ENCODE measurements at regions not wholly inside any gene's neighbourhood (a gene's known extent, or its start where the extent isn't known, plus 50 kb on each side); places are given as distances from the start of the nearest gene placed in this dataset.

DNA sequence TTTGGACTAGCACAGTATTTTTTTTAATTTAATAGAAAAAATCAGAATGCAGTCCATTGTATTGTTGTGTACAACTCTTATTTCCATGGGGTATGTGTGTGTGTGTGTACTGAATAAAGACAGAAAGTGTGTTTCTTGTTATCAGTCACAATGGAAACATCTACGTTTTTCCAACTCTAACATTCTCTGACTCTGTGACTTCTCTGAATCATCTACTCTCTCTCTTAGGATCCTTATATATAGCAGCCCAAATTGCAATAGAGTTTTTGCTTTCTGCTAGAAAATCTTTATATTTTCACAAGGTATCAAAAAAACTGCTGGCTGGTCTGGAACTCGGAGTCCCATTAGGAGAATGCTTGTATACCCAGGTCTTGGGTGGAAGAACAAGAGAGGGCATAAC, 138.9 kb upstream of the ARID2 start:
- no peak for FAIRE-seq

DNA sequence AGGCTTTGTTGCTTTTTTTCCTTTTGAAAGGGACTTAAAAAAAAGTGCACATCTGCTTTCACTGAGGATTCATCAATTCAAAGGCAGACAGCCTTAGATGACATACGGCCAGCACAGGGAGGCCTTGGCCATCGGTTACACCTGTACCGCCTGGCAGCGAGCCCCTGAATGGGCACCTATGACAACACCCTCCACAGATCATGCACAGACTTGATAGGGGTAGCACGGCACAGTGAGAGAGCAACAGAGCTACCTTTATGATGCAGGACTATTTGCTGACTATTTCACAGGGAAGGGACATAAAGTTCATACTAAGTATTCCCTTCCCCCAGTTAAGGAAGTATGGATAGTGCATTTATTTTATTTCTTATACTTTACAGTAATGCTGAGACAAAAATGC, 137.9 kb upstream of the ARID2 start:
- FAIRE-seq = no peak

DNA sequence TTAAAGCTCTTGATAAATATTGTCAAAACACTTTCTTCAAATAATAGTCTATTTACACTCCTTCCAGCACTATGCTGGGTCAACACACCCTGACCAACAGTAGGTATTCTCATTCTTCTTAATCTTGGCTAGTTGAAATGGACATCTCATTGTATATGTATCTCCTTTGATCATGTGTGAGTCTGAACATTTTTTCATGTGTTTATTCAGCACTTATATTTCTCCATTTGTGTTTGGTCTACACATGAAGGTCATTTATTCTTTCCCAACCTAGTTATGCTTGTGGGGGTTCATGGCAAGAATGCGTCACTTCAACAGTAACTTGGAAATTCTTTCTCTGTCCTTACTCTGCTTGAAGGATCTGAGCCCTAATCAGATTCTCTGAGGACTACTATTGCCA, 133.1 kb upstream of the ARID2 start:
- no peak for FAIRE-seq

DNA sequence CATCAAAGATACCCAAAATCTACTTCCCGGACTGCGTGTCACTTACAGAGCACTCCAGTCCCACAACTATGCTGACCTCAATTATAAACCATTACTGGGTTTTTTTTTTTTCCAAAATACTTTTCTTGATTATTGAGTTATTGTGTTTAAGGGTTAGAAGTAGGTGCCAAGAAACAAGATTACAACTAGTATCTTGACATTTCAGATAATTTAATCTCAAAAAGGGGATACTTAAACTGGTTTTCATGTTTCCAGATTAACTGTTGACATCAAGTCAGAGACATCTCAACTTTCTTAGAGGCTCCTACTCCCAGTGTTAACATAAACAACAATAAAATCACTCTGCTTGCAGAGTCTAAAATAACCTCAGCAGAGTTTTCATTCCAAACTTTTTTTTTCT, 131.2 kb upstream of the ARID2 start:
- no peak for FAIRE-seq

DNA sequence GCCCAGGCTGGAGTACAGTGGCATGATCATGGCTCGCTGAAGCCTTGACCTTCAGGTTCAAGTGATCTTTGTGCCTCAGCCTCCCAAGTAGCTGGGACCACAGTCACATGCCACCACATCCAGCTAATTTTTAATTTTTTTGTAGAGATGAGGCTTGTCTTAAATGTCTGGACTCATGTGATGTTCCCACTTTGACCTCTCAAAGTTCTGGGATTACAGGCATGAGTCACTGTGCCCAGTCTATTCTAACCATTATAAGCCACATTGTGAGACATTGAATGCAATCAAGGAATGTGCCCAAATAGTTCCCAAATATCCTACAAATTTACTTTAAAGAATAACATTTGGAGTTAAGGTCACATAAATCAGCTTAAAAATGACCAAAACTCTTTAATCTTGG, 130.7 kb upstream of the ARID2 start:
- FAIRE-seq = no peak

DNA sequence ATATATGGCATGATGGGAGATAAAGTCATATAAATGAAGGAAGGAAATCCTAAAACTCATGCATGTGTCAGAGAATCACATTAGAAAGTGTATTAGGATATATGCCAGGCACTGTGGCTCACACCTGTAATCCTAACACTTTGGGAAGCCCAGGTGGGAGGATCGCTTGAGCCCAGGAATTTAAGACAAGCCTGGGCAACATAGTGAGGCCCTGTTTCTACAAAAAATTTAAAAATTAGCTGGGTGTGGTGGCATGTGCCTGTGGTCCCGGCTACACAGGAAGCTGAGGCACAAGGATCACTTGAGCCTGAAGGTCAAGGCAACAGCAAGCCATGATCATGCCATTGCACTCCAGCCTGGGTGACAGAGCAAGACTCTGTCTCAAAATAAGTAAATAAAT, 130.3 kb upstream of the ARID2 start:
- no peak for FAIRE-seq

DNA sequence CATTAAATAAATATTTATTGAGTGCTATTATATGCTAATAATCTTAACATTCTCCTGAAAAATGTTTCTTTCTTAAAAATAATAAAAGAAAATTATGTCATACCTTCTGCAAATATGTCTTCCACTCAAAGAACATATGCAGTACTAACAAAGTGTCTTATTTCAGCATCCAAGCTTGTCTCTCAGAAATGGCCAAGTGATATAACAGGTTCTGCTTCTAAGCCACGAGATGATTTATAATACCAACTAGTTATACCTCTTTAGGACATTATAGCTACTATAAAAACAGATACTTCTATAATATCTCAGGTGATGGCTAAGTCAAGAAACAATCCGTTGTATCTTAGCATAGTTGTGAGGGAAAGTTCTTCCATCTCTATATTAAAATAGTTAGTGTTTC, 128.1 kb upstream of the ARID2 start:
- no peak for FAIRE-seq

DNA sequence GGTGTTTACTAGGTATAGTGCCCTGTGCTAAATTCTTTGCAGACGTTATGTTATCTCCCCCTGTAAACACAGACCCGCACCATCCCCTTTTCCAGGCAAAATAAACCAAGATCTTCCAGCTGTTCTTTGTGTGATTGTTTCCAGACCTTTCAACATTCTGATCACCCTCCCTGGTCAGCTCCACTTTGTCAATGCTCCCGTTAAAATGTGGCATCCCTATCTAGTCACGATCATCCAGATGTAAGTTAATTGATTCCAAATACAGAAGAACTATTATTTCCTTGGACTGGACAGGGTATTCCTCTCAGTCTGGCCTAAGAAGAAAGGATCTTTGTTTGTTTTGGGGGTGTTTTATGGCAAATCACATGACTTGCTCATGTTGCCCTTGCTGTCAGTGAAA, 127.6 kb upstream of the ARID2 start:
- FAIRE-seq = no peak

DNA sequence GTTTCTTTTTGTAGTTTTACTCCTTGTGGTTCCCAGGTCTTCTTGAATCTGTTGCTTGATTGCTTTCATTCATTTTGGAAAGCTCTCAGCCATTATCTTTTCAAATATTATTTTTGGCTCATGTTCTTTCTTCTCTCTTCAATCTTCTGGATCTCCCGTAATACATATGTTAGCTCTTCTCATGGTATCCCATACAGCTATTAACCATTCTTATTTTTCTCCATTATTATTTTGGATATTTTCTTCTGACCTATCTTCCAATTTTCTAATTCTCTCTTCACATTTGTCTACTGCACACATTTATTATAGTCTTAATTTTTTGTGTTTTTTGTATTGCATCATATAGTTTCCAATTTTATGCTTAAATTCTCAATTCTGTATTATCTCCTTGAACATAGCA, 123.9 kb upstream of the ARID2 start:
- FAIRE-seq = no peak

DNA sequence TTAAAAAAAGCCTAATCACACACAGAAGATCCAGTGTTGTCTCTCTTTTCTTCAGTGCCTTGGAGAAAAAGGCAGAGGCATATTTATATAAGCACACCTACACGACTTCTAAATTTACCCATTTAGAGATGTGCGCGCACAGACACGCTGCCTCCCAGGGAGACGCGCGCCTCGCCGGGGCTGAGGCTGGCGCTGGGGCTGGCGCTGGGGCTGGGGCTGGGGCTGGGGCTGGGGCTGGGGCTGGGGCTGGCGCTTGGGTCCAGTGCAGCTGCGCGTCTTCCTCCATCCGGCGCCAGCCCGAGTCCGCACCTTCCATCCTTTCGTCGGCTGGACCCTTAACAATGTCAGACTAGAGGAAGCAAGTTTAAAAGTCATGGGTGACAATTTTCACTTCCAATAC, 118.4 kb upstream of the ARID2 start:
- FAIRE-seq = no peak

DNA sequence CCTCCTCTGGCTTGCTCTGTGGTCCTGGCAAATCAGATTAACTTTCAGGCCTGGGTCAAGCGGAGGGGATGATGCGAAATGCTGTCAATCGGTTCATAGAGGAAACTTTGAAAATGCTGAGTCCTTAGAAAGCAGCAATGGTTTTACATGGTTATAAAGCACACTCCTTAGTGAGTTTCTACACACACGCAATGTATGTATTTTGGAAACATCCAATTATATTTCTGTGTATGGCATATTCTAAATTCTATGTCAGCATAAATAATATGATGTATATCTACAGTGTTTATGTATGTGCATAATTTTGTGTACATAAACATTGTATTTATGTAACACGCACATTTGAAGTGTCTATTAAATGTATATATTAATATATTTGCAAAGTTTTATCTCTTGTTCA, 118.0 kb upstream of the ARID2 start:
- FAIRE-seq = no peak

DNA sequence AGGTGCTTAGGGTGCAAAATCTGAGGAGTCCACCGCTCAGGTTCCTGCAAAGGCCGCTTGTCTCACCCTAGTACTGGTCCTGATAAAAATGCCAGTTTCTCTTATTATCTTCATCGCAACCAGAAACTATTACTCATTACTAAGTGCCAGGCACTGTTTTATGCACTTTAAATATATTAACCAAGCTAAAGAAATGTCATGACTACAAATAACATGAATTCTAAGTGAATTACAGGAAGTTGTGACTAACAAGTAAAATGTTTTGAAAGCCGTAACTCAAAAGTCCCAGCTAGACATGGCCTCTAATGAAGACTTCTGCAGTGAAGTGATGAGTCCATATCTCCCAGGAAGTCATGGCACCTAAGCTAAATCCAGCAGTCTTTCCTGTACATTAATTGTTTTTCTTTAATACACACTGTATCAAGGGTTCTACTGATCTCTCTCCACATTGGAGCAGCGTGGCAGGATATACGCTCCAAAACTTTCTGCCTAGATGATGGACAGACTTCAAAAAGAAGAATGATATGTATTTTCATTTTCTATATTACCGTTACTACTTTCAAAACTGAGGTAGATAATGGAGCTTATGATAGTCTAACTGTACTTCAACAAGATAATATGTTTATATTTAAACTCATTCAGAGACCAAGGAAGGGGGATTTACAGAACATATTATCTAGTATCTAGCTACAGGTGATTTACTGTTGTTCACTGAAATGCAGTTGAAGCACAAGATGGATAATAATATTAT, 117.3 kb upstream of the ARID2 start:
- FAIRE-seq = no peak

DNA sequence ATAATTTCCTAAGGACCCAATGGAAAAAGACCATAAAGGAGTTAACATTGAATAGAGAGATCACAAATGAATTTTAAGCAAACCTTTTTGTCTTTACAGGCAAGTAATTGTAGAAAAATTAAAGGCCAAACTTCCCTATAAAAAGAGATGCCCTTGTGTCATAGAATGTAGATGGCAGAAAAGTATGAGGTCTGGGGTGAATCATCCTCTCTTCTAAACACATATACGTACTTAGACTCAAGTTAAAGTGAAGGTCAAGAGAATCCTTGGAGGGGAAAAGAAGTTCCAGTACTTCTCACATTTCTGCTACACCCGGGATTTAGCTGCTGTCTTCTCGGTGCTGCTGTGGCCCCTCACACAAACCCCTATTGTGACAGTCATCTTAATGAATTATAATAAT, 116.2 kb upstream of the ARID2 start:
- no peak for FAIRE-seq

DNA sequence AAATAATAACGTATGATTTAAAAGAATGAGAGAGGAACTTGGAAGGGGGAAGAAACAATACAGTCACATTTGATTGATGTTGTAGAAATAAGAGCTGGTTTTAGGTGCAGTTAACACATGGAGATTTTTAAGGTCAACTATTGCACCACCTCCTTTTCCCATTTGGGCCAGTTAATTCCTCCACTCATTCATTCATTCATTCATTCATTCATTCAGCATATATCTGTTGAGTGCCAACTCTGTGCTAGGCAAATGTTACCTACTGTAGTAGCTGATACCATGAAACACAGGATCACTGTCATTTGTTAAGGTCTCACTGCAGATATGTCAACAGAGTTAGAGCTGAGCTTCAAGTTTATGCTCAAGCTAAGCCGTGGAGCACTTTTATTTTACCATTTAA, 115.7 kb upstream of the ARID2 start:
- FAIRE-seq = no peak

DNA sequence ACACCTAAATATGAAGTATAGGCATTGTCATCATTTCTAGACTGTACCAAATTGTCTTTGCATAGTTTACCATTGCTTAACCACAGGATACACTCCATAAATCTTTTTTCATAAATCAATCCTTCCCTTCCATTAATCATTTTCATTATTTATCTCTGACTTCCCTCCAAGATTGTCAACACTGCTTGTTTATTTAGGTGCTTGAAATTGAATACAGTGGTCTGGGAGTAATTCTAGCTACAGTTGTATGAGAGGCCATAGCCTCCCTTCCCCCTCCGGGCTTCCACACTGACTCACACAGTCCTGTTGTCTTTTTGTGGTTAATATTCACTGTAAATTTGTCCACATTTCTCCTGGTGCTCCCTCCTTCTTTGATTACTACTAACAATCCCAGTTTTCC, 114.2 kb upstream of the ARID2 start:
- FAIRE-seq = no peak

DNA sequence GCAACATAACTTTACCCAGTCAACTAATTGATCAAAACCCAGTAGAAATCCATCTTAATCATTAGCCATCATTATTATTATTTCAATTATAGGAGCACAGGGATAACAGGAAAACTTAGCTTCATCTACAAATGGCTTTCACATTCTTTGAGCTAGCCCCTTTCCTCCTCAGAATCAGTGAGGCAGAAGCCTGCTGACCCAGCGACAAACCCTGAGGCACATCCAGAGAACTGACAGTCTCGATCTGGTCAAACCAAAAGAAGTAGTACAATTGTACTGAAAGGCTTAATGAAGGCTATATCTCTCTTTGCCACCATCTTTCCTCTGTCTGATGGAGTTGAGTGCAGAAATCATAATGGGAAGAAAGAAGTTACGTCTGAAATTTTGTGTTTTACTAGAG, 109.8 kb upstream of the ARID2 start:
- FAIRE-seq = no peak

DNA sequence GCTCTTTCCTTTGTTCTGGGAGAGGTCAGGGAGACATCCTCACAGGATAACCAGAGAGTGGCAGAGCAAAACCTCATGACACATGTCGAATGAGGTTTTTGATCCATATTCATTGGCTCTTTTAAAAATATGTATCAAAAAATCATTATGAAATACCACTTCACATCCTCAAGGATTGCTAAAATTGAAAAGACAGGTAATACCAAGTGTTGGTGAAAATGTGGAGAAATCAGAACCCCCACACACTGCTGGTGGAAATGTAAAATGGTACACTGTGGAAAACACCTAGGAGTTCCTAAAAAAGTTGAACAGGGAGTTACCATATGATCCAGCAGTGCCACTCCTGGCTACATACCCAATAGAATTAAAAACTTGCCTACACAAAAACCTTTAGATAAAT, 107.8 kb upstream of the ARID2 start:
- FAIRE-seq = no peak

DNA sequence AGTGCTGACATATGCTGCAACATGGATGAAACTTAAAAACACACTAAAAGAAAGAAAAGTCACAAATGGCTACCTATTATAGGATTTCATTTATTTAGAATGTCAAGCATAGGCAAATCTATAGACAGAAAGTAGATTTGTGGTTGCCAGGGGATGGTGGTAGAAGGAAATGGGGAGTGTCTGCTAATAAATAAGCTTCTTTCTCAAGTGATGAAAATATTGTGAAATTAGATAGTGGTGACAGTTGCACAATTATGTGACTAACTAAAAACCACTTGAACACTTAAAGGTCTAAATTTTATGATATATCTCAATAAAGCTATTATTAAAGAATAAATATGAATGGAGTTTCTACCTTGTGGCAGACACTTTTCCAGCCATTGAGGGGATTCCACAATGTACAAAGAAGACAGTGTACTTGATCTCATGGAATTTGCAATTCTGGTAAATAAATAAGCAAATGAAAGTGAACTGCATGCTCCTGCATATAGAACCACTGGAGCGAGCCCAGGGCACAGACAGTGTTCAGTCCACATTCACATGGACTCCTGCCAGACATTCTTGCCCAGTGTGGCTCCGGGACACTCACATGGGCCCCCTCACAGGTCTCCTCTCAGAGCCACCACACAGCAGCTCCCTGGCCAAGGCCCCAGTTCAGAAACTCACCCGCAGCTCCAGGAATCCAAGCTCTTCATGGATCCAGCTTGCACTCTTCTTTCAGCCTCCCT, 107.1 kb upstream of the ARID2 start:
- no peak for FAIRE-seq

DNA sequence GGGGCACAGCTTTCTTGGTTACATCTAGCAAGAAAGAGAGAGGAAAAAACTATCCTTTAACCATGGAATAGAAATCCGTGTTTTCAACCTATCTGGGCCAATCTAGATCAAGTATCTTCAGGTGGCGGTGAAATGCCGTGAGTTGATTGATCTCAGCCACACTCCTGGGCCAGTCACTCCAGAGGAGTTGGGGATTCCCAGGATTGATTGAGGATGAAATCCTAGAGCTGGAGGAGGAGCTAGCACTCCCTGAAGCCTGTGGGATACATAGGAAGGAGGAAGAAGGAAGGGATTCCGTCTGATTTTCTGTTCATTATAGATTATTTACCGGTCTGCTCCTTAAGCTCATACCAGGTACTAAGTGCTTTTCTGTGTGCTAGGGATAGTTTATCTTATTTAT, 106.3 kb upstream of the ARID2 start:
- FAIRE-seq = no peak

DNA sequence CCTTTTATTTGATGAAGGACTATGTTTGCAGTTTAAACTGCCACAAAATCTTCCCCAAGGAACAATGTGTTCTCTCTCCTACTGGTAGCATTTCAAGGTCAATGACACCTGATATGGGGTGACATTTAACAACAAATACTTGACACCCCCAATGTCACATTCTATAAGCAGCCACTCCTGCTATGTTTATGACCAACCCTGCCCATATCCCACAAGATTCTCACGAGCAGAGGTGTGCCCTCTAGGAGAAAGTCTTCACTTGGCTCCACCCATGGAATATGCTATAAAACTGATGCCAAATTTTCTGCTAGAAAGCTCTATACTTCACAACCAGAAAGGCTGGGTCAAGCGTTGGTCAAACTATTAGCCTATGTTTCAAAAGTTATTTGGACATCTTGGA, 105.6 kb upstream of the ARID2 start:
- no peak for FAIRE-seq

DNA sequence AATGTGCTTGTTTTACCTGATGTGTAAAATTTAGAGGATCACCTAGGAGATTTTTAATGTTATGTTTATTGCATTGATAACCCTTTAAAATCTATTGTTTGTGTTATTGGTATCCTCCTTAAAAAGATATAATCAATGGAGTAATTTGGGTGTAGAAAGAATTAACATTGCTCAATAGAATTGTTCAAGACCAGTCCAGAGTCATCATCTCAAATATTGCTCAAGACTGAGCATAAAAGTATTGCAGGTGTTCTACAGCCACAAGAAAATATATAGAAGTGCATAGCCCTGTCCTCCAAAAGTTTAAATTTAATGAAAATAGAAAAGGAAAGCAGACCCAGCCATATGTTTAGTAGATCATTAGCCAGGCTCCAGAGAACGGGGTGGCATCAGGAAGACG, 102.5 kb upstream of the ARID2 start:
- no peak for FAIRE-seq

DNA sequence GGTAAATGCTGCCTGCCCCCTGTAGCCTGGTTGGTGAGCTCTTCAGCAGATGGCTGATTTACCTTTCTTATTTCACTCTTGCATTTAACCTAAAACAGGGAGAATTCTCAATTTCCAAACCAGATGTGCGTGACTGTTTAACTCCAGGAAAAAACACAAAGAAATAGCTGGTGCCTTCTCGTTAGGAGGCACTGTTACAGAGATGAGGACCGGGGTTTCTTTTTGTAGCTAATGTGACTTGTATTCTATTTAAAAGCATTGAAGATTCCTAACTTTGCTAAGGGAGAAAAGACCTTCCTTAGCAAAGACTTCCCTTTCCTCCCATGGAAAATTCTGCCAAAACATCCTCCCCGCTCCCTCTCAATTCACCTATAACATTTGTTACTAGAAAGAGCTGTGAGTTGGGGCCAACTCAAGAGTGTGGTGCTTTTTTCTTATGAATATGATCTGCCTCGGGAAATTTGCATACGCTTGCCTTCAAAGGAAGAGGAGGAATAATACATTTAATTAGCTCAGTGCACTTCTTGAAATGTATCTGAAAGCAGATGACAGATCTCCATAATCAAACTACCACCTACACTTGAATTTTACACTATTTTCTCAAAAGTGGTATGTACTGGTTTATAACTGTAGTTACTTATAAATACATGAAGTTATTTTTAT, 102.0 kb upstream of the ARID2 start:
- FAIRE-seq = no peak

DNA sequence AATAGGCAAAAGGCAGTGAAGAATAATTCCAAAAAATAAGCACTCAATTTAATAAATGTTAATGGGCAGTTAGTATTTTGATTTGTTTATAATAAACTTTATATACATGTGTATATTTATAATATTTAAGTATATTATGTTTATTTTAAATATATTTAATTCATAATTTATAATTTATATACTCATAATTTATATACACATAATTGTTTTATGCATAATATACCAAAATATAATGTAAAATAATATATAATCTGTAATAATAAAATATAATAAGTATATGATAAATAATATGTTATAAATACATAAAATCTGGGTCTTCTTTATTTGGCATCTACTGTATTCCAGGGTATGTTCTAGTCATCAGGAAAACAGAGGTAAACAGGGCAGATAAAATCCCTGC, 100.2 kb upstream of the ARID2 start:
- peak; percentile 96 for FAIRE-seq

DNA sequence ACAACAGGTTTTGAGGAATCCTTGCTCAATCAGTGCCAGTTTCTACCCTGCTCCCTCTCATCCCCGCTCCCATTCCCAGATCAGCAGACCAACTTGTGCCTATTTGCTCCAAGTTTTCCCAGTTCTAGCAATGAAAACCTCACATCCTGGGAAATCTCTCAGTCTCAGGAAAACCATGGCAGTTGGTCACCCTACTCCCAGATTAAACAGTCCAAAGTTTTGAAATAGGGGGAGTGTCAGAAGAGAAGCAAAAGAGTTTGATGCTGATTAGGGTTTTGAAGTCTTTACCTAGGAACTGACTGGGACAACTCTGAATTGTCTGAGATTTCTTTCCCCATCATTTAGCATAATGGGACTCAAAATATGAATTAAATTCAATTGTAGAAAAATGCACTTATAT, 95.8 kb upstream of the ARID2 start:
- no peak for FAIRE-seq
